GM12874 (cell line): ENCODE measurements at regions not wholly inside any gene's neighbourhood (a gene's known extent, or its start where the extent isn't known, plus 50 kb on each side); places are given as distances from the start of the nearest gene placed in this dataset.

Source experiments
- CTCF ChIP-seq: IDR thresholded peaks from 2 replicates; pipeline ENCODE4 v1.5.1; 2011; ENCODE audit warnings: low read depth, mild to moderate bottlenecking, control low read depth, low read length, moderate library complexity; ENCODE audit not compliant: insufficient read depth

- peak; percentile 56 for TF ChIP-seq CTCF
These were observed 116.6 kb upstream of the HIVEP3 start for GRCh38 chr1:42035205-42035829.

- no peak for TF ChIP-seq CTCF
These were observed 115.7 kb upstream of the HIVEP3 start for GRCh38 chr1:42034426-42034825.

- no peak for TF ChIP-seq CTCF
These were observed 114.9 kb upstream of the HIVEP3 start for GRCh38 chr1:42033629-42034028.

- TF ChIP-seq CTCF = no peak
These were observed 99.0 kb upstream of the HIVEP3 start for GRCh38 chr1:42017730-42018129.

- TF ChIP-seq CTCF = no peak
These were observed 98.5 kb upstream of the HIVEP3 start for GRCh38 chr1:42017259-42017658.

GRCh38 chr1:42014823-42015222 lies 96.1 kb upstream of the HIVEP3 start:
- no peak for TF ChIP-seq CTCF

GRCh38 chr1:42013881-42014470 lies 95.3 kb upstream of the HIVEP3 start:
- TF ChIP-seq CTCF = no peak
